ENCODE measurements at regions not wholly inside any gene's neighbourhood (a gene's known extent, or its start where the extent isn't known, plus 50 kb on each side); places are given as distances from the start of the nearest gene placed in this dataset.
"Not testable (repeated sequence)": the region's sequence is repeated elsewhere in the genome, so short reads cannot be mapped to it uniquely, and the experiment has no call there.

DNA sequence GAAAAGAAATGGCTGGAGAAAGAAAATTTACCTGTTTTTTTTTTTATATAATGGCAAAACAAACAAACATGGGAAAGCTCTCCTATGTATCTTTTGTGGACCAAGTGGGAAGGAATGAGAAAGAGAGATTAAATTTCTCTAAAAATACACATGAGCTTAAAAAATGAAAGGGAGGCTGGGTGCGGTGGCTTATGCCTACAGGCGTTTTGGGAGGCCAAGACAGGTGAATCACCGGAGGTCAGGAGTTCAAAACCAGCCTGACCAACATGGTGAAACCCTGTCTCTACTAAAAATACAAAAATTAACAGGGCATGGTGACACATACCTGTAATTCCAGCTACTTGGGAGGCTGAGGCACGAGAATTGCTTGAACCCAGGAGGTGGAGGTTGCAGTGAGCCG, 388.0 kb downstream of the TFAP2B start:
- TF ChIP-seq, protein P1, sequence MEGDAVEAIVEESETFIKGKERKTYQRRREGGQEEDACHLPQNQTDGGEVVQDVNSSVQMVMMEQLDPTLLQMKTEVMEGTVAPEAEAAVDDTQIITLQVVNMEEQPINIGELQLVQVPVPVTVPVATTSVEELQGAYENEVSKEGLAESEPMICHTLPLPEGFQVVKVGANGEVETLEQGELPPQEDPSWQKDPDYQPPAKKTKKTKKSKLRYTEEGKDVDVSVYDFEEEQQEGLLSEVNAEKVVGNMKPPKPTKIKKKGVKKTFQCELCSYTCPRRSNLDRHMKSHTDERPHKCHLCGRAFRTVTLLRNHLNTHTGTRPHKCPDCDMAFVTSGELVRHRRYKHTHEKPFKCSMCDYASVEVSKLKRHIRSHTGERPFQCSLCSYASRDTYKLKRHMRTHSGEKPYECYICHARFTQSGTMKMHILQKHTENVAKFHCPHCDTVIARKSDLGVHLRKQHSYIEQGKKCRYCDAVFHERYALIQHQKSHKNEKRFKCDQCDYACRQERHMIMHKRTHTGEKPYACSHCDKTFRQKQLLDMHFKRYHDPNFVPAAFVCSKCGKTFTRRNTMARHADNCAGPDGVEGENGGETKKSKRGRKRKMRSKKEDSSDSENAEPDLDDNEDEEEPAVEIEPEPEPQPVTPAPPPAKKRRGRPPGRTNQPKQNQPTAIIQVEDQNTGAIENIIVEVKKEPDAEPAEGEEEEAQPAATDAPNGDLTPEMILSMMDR (IDR thresholded peaks at IDR 0.05; ENCODE audit: low read depth, low read length) = not testable (repeated sequence)
- not testable (repeated sequence) for TF ChIP-seq POLR2A (IDR thresholded peaks at IDR 0.05; ENCODE audit: extremely low read depth, insufficient read length); MYC (IDR thresholded peaks at IDR 0.05; ENCODE audit: low read depth, low read length)
- TF ChIP-seq, protein P2, sequence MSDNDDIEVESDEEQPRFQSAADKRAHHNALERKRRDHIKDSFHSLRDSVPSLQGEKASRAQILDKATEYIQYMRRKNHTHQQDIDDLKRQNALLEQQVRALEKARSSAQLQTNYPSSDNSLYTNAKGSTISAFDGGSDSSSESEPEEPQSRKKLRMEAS (IDR thresholded peaks at IDR 0.05; ENCODE audit: low read depth, low read length) = not testable (repeated sequence)
